Glomerular visceral epithelial cell (primary cell): ENCODE measurements at regions not wholly inside any gene's neighbourhood (a gene's known extent, or its start where the extent isn't known, plus 50 kb on each side); places are given as distances from the start of the nearest gene placed in this dataset.

Source experiments
- DNase-seq: peaks from one replicate; pipeline ENCODE4 v3.0.0-alpha.2; 2016; ENCODE audit errors: extremely low spot score

GRCh38 chrX:13147733-13148132 lies 103.3 kb upstream of the FAM9C start:
- DNase-seq: no peak

GRCh38 chrX:13147147-13147546 lies 102.7 kb upstream of the FAM9C start:
- DNase-seq: no peak

GRCh38 chrX:13144927-13145655 lies 100.7 kb upstream of the FAM9C start:
- no peak for DNase-seq

GRCh38 chrX:13142891-13143290 lies 98.5 kb upstream of the FAM9C start:
- no peak for DNase-seq

GRCh38 chrX:13140007-13140406 lies 95.6 kb upstream of the FAM9C start:
- DNase-seq: no peak

GRCh38 chrX:13131396-13132137 lies 87.1 kb upstream of the FAM9C start:
- no peak for DNase-seq

- DNase-seq: no peak
These were observed 86.4 kb upstream of the FAM9C start for GRCh38 chrX:13130816-13131215.

- no peak for DNase-seq
These were observed 83.7 kb upstream of the FAM9C start for GRCh38 chrX:13128104-13128503.

- DNase-seq: peak; percentile 14
These were observed 82.4 kb upstream of the FAM9C start for GRCh38 chrX:13126775-13127174.

- DNase-seq: no peak
These were observed 80.8 kb upstream of the FAM9C start for GRCh38 chrX:13125188-13125587.

- no peak for DNase-seq
These were observed 79.5 kb upstream of the FAM9C start for GRCh38 chrX:13123857-13124345.

- no peak for DNase-seq
These were observed 78.9 kb upstream of the FAM9C start for GRCh38 chrX:13123247-13123856.

- DNase-seq: no peak
These were observed 76.7 kb upstream of the FAM9C start for GRCh38 chrX:13121020-13121555.

GRCh38 chrX:13120017-13120416 lies 75.6 kb upstream of the FAM9C start:
- no peak for DNase-seq

- no peak for DNase-seq
These were observed 75.0 kb upstream of the FAM9C start for GRCh38 chrX:13119386-13119785.

- DNase-seq: no peak
These were observed 70.9 kb upstream of the FAM9C start for GRCh38 chrX:13115146-13115855.

GRCh38 chrX:13112499-13112898 lies 68.1 kb upstream of the FAM9C start:
- DNase-seq: no peak

GRCh38 chrX:13110433-13111324 lies 66.3 kb upstream of the FAM9C start:
- DNase-seq: peak; percentile 67

GRCh38 chrX:13109817-13110216 lies 65.4 kb upstream of the FAM9C start:
- DNase-seq: no peak

- DNase-seq: no peak
These were observed 59.5 kb upstream of the FAM9C start for GRCh38 chrX:13103914-13104274.
